GM10266 (cell line): ENCODE measurements at regions not wholly inside any gene's neighbourhood (a gene's known extent, or its start where the extent isn't known, plus 50 kb on each side); places are given as distances from the start of the nearest gene placed in this dataset.

Experiments
- DNase-seq: peaks from one replicate; pipeline ENCODE4 v3.0.0; 2012; ENCODE audit errors: extremely low spot score
- TF ChIP-seq, protein P1 (sequence below): IDR thresholded peaks from 2 replicates; pipeline ENCODE4 v1.5.1; 2012; ENCODE audit warnings: mild to moderate bottlenecking, low read depth; ENCODE audit not compliant: control insufficient read depth, insufficient read depth; ENCODE audit errors: missing control alignments

DNA sequence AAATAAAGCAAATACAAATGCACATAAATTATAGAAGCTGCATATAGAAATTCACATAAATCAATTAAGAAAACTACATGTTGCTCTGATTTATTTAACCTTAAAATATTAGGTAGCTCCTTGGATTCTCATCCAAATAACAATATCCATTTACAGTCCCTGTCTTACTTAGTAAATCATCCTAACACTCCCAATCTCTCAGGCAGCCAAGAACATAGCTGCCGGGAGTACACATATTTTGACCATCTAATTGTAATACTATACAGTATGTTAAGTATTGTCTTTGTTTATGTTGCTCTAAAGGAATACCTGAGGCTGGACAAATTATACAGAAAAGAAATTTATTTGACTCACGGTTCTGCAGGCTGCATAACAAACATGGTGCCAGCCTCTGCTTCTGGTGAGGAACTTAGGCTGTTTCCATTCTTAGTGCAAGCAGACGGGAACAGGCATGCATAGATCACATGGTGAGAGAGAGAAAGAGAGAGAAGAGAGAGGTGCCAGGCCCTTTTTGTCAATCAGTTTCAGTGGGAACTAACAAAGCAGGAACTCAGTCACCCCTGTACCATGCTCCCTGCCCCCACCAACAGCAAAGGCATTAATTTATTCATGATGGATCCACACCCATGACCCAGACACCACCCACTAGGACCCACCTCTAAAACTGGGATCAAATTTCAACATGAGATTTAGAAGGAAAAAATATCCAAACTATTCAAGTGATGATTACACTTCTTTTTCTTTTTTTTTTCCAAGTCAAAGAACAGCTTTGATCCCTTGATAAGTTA lies 614.8 kb upstream of the TECRL start:
- no peak for DNase-seq
- TF ChIP-seq, protein P1, sequence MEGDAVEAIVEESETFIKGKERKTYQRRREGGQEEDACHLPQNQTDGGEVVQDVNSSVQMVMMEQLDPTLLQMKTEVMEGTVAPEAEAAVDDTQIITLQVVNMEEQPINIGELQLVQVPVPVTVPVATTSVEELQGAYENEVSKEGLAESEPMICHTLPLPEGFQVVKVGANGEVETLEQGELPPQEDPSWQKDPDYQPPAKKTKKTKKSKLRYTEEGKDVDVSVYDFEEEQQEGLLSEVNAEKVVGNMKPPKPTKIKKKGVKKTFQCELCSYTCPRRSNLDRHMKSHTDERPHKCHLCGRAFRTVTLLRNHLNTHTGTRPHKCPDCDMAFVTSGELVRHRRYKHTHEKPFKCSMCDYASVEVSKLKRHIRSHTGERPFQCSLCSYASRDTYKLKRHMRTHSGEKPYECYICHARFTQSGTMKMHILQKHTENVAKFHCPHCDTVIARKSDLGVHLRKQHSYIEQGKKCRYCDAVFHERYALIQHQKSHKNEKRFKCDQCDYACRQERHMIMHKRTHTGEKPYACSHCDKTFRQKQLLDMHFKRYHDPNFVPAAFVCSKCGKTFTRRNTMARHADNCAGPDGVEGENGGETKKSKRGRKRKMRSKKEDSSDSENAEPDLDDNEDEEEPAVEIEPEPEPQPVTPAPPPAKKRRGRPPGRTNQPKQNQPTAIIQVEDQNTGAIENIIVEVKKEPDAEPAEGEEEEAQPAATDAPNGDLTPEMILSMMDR = no peak

GRCh38 chr4:65023081-65023480 lies 613.8 kb upstream of the TECRL start:
- TF ChIP-seq, protein P1 = no peak
- DNase-seq = no peak

- TF ChIP-seq, protein P1 = no peak
- DNase-seq = no peak
Measured at GRCh38 chr4:65021737-65022136, 612.5 kb upstream of the TECRL start.

DNA sequence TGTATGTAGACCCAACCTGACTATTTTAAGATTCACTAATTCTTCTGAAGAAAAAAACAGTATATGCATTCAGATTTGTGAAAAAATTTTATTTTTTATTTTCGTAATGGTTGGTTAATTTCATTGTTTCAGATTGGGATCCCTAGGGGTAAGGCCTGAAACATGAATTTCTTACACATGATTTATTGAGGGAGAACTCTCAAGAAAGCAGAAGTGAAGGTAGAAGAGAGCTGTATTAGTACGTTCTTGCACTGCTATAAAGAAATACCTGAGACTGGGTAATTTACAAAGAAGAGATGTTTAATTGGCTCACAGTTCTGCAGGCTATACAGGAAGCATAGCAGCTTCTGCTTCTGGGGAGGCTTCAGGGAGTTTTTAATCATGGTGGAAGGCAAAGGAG lies 611.9 kb upstream of the TECRL start:
- no peak for DNase-seq

GRCh38 chr4:65019775-65020174 lies 610.5 kb upstream of the TECRL start:
- TF ChIP-seq, protein P1 = no peak
- DNase-seq = no peak

More for the DNA sequence above, 611.9 kb upstream of the TECRL start:
- TF ChIP-seq, protein P1 = no peak

GRCh38 chr4:65018313-65018712 lies 609.1 kb upstream of the TECRL start:
- DNase-seq = no peak
- TF ChIP-seq, protein P1 = no peak

DNA sequence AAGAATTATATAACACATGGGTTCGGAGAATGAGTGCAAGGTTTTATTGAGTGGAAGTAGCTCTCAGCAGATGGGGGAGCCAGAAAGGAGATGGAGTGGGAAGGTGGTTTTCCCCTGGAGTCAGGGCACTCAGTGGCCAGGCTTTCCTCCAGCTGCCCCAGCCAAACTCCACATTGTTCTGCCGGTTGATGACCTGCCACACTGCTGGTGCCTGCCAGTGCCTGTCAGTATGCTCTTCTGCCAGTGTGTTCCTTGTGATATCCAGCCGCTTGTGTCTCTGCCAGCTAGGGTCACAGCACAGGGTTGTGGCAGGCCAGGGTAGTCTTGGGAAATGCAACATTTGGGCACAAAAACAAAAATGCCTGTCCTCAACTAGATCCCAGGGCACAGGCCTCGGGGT lies 604.8 kb upstream of the TECRL start:
- TF ChIP-seq, protein P1 = no peak
- no peak for DNase-seq
